ENCODE measurements at regions not wholly inside any gene's neighbourhood (a gene's known extent, or its start where the extent isn't known, plus 50 kb on each side); places are given as distances from the start of the nearest gene placed in this dataset.
"Not testable (repeated sequence)": the region's sequence is repeated elsewhere in the genome, so short reads cannot be mapped to it uniquely, and the experiment has no call there.

GRCh38 chr1:60296794-60297193 is 223.2 kb upstream of the C1orf87 start:
- no peak for DNase-seq (ENCODE audit: low spot score)
- intact Hi-C loops (cut with DNase I) = no loop called here

GRCh38 chr1:60292140-60292539 is 218.6 kb upstream of the C1orf87 start:
- intact Hi-C loops (cut with DNase I) = no loop called here
- no peak for DNase-seq (ENCODE audit: low spot score)

- intact Hi-C loops (cut with DNase I) = no loop called here
- DNase-seq (ENCODE audit: low spot score) = no peak
Observed at GRCh38 chr1:60290393-60290792, 216.8 kb upstream of the C1orf87 start.

GRCh38 chr1:60287536-60287935 is 214.0 kb upstream of the C1orf87 start:
- DNase-seq (ENCODE audit: low spot score) = no peak
- intact Hi-C loops (cut with DNase I) = no loop called here

- intact Hi-C loops (cut with DNase I) = no loop called here
Observed at GRCh38 chr1:60283690-60284089, 210.1 kb upstream of the C1orf87 start.

GRCh38 chr1:60281360-60281932 is 207.9 kb upstream of the C1orf87 start:
- no peak for DNase-seq (ENCODE audit: low spot score)
- intact Hi-C loops (cut with DNase I) = no loop called here

More at GRCh38 chr1:60283690-60284089, 210.1 kb upstream of the C1orf87 start:
- DNase-seq (ENCODE audit: low spot score) = no peak

- intact Hi-C loops (cut with DNase I) = no loop called here
- no peak for DNase-seq (ENCODE audit: low spot score)
Observed at GRCh38 chr1:60280819-60281218, 207.2 kb upstream of the C1orf87 start.

GRCh38 chr1:60280256-60280655 is 206.7 kb upstream of the C1orf87 start:
- DNase-seq (ENCODE audit: low spot score) = no peak
- intact Hi-C loops (cut with DNase I) = no loop called here

GRCh38 chr1:60279798-60280197 is 206.2 kb upstream of the C1orf87 start:
- intact Hi-C loops (cut with DNase I) = no loop called here
- DNase-seq (ENCODE audit: low spot score) = no peak

- no peak for DNase-seq (ENCODE audit: low spot score)
- intact Hi-C loops (cut with DNase I) = no loop called here
Observed at GRCh38 chr1:60277269-60277668, 203.7 kb upstream of the C1orf87 start.

- intact Hi-C loops (cut with DNase I) = loop anchor here in 1 of 2 donors (5.0 kb wide), 1 partner anchor 1183 kb away; no protein-coding TSS in a partner anchor
- no peak for DNase-seq (ENCODE audit: low spot score)
Observed at GRCh38 chr1:60274422-60275290, 201.1 kb upstream of the C1orf87 start.

GRCh38 chr1:60273185-60273584 is 199.6 kb upstream of the C1orf87 start:
- no peak for DNase-seq (ENCODE audit: low spot score)
- intact Hi-C loops (cut with DNase I) = loop anchor here in 1 of 2 donors (5.0 kb wide), 1 partner anchor 1184 kb away; no protein-coding TSS in a partner anchor

GRCh38 chr1:60271041-60271440 is 197.5 kb upstream of the C1orf87 start:
- intact Hi-C loops (cut with DNase I) = loop anchor here in 1 of 2 donors (5.0 kb wide), 1 partner anchor 1186 kb away; no protein-coding TSS in a partner anchor
- DNase-seq (ENCODE audit: low spot score) = no peak

- intact Hi-C loops (cut with DNase I) = no loop called here
- DNase-seq (ENCODE audit: low spot score) = no peak
Observed at GRCh38 chr1:60268451-60268850, 194.9 kb upstream of the C1orf87 start.

GRCh38 chr1:60265560-60266535 is 192.3 kb upstream of the C1orf87 start:
- intact Hi-C loops (cut with DNase I) = no loop called here
- no peak for DNase-seq (ENCODE audit: low spot score)

GRCh38 chr1:60262701-60263100 is 189.1 kb upstream of the C1orf87 start:
- no peak for DNase-seq (ENCODE audit: low spot score)
- intact Hi-C loops (cut with DNase I) = no loop called here

- DNase-seq (ENCODE audit: low spot score) = no peak
- intact Hi-C loops (cut with DNase I) = no loop called here
Observed at GRCh38 chr1:60257531-60257930, 184.0 kb upstream of the C1orf87 start.

- no peak for DNase-seq (ENCODE audit: low spot score)
- intact Hi-C loops (cut with DNase I) = no loop called here
Observed at GRCh38 chr1:60255565-60255964, 182.0 kb upstream of the C1orf87 start.

GRCh38 chr1:60251426-60251825 is 177.9 kb upstream of the C1orf87 start:
- DNase-seq (ENCODE audit: low spot score) = no peak
- intact Hi-C loops (cut with DNase I) = no loop called here

- DNase-seq (ENCODE audit: low spot score); intact Hi-C loops (cut with DNase I): not testable (repeated sequence)
Observed at GRCh38 chr1:60247467-60247866, 173.9 kb upstream of the C1orf87 start.
